ENCODE measurements at regions not wholly inside any gene's neighbourhood (a gene's known extent, or its start where the extent isn't known, plus 50 kb on each side); places are given as distances from the start of the nearest gene placed in this dataset.
"Not testable (repeated sequence)": the region's sequence is repeated elsewhere in the genome, so short reads cannot be mapped to it uniquely, and the experiment has no call there.

GRCh38 chr2:198913394-198914152 is 544.2 kb downstream of the SATB2 start:
- DNase-seq (ENCODE audit: low read depth): no peak

GRCh38 chr2:198909525-198910267 is 548.0 kb downstream of the SATB2 start:
- no peak for DNase-seq (ENCODE audit: low read depth)

- DNase-seq (ENCODE audit: low read depth): no peak
Observed at GRCh38 chr2:198905881-198906612, 551.7 kb downstream of the SATB2 start.

- peak; percentile 4 for DNase-seq (ENCODE audit: low read depth)
Observed at GRCh38 chr2:198901894-198902293, 555.8 kb downstream of the SATB2 start.

- no peak for DNase-seq (ENCODE audit: low read depth)
Observed at GRCh38 chr2:198900141-198900540, 557.6 kb downstream of the SATB2 start.

GRCh38 chr2:198890490-198890889 is 567.2 kb downstream of the SATB2 start:
- no peak for DNase-seq (ENCODE audit: low read depth)

- DNase-seq (ENCODE audit: low read depth): no peak
Observed at GRCh38 chr2:198883604-198884003, 574.1 kb downstream of the SATB2 start.

- DNase-seq (ENCODE audit: low read depth): no peak
Observed at GRCh38 chr2:198880986-198881385, 576.8 kb downstream of the SATB2 start.

GRCh38 chr2:198880421-198880820 is 577.3 kb downstream of the SATB2 start:
- DNase-seq (ENCODE audit: low read depth): no peak

GRCh38 chr2:198874472-198874858 is 583.3 kb downstream of the SATB2 start:
- no peak for DNase-seq (ENCODE audit: low read depth)

GRCh38 chr2:198873503-198874471 is 584.0 kb downstream of the SATB2 start:
- DNase-seq (ENCODE audit: low read depth): no peak

GRCh38 chr2:198863655-198864054 is 594.1 kb downstream of the SATB2 start:
- DNase-seq (ENCODE audit: low read depth): no peak

GRCh38 chr2:198861080-198861479 is 596.7 kb downstream of the SATB2 start:
- DNase-seq (ENCODE audit: low read depth): no peak

GRCh38 chr2:198857246-198857645 is 600.5 kb downstream of the SATB2 start:
- DNase-seq (ENCODE audit: low read depth): no peak

GRCh38 chr2:198855746-198856145 is 602.0 kb downstream of the SATB2 start:
- DNase-seq (ENCODE audit: low read depth): not testable (repeated sequence)

- no peak for DNase-seq (ENCODE audit: low read depth)
Observed at GRCh38 chr2:198852248-198852647, 605.5 kb downstream of the SATB2 start.

- DNase-seq (ENCODE audit: low read depth): no peak
Observed at GRCh38 chr2:198825534-198825933, 632.2 kb downstream of the SATB2 start.

GRCh38 chr2:198817536-198817935 is 640.2 kb downstream of the SATB2 start:
- no peak for DNase-seq (ENCODE audit: low read depth)

- DNase-seq (ENCODE audit: low read depth): no peak
Observed at GRCh38 chr2:198815626-198816025, 642.1 kb downstream of the SATB2 start.

- no peak for DNase-seq (ENCODE audit: low read depth)
Observed at GRCh38 chr2:198811198-198811597, 646.5 kb downstream of the SATB2 start.

GRCh38 chr2:198809976-198810375 is 647.8 kb downstream of the SATB2 start:
- DNase-seq (ENCODE audit: low read depth): no peak

- DNase-seq (ENCODE audit: low read depth): no peak
Observed at GRCh38 chr2:198807131-198807530, 650.6 kb downstream of the SATB2 start.
